Hepatocyte (in vitro differentiated cells): ENCODE measurements at regions not wholly inside any gene's neighbourhood (a gene's known extent, or its start where the extent isn't known, plus 50 kb on each side); places are given as distances from the start of the nearest gene placed in this dataset.

ENCODE experiments used
- DNase-seq: peaks from one replicate; pipeline ENCODE4 v3.0.0-alpha.2; 2016; ENCODE audit warnings: low spot score
- H2AFZ ChIP-seq: fragments of 200-600 bp; sonication (generic); 2 replicates; pipeline ENCODE4 v1.6.0; 2016; ENCODE audit warnings: antibody characterized with exemption, mild to moderate bottlenecking
- H3K27ac ChIP-seq: fragments of 200-600 bp; sonication (generic); 2 replicates; pipeline ENCODE4 v1.5.1; 2016; ENCODE audit warnings: mild to moderate bottlenecking
- H3K27me3 ChIP-seq: fragments of 200-600 bp; sonication (generic); 2 replicates; pipeline ENCODE4 v1.6.1; 2016
- H3K36me3 ChIP-seq: fragments of 200-600 bp; sonication (generic); replicated peaks from 2 replicates; pipeline ENCODE4 v1.5.1; 2016; ENCODE audit warnings: low read depth; ENCODE audit not compliant: insufficient read depth
- H3K4me1 ChIP-seq: fragments of 200-600 bp; sonication (generic); 2 replicates; pipeline ENCODE4 v1.5.1; 2016; ENCODE audit warnings: mild to moderate bottlenecking, moderate library complexity; ENCODE audit not compliant: insufficient read depth
- H3K4me2 ChIP-seq: fragments of 200-600 bp; sonication (generic); 2 replicates; pipeline ENCODE4 v1.6.0; 2016
- H3K4me3 ChIP-seq: fragments of 200-600 bp; sonication (generic); 2 replicates; pipeline ENCODE4 v1.5.1; 2016; ENCODE audit warnings: mild to moderate bottlenecking
- H3K79me2 ChIP-seq: fragments of 200-600 bp; sonication (generic); 2 replicates; pipeline ENCODE4 v1.6.0; 2017; ENCODE audit warnings: mild to moderate bottlenecking
- H3K9me2 ChIP-seq: fragments of 200-600 bp; sonication (generic); replicated peaks from 2 replicates; pipeline ENCODE4 v1.6.0; 2017; ENCODE audit warnings: mild to moderate bottlenecking; ENCODE audit not compliant: insufficient read depth
- H3K9me3 ChIP-seq: fragments of 200-600 bp; sonication (generic); 2 replicates; pipeline ENCODE4 v1.5.1; 2016; ENCODE audit warnings: low read depth, mild to moderate bottlenecking
- H4K20me1 ChIP-seq: fragments of 200-600 bp; sonication (generic); 2 replicates; pipeline ENCODE4 v1.6.0; 2016; ENCODE audit warnings: mild to moderate bottlenecking; ENCODE audit not compliant: insufficient read depth, poor library complexity, severe bottlenecking
- CTCF ChIP-seq: fragments of 200-600 bp; sonication (generic); IDR thresholded peaks from 2 replicates; pipeline ENCODE4 v1.5.1; 2016; ENCODE audit warnings: antibody characterized with exemption, mild to moderate bottlenecking; ENCODE audit not compliant: poor library complexity
- EZH2 ChIP-seq: fragments of 200-600 bp; sonication (generic); IDR thresholded peaks from 2 replicates; pipeline ENCODE4 v1.6.1; 2016; ENCODE audit warnings: antibody characterized with exemption, mild to moderate bottlenecking, borderline replicate concordance
- EZH2phosphoT487 ChIP-seq: fragments of 200-600 bp; sonication (generic); IDR thresholded peaks from one replicate; pipeline ENCODE4 v1.6.1; 2018; ENCODE audit warnings: antibody characterized with exemption, mild to moderate bottlenecking, low read depth, moderate library complexity; ENCODE audit not compliant: unreplicated experiment, severe bottlenecking
- WGBS: methylation state at CpG from one replicate; pipeline ENCODE4 v1.1.6; 2016; ENCODE audit warnings: low lambda C conversion rate; ENCODE audit errors: missing lambda C conversion rate; 5-methylcytosine and 5-hydroxymethylcytosine counted together

- Histone ChIP-seq H3K4me1 (no peaks in the 10 kb centered on the region), H4K20me1 (no peaks in the 10 kb centered on the region), H3K36me3 (no peaks in the 10 kb centered on the region), H3K79me2 (no peaks in the 10 kb centered on the region), H3K27ac (no peak overlapping the region), H2AFZ (no peak overlapping the region), H3K9me2 (no peaks in the 10 kb centered on the region), H3K27me3 (peaks cover 5% of the 10 kb centered on the region), H3K4me2 (no peak overlapping the region), H3K9me3 (no peaks in the 10 kb centered on the region), H3K4me3 (no peak overlapping the region)
- 55% methylated on average over 3 of the region's 3 CpGs for WGBS
- no peak for DNase-seq
- TF ChIP-seq EZH2 (no peak), CTCF (no peak), EZH2phosphoT487 (no peak)
Measured at GRCh38 chr5:77924081-77924480, 147.9 kb upstream of the TBCA start.

- H3K4me3 ChIP-seq: no peak overlapping the region
- H3K27me3 ChIP-seq: peaks cover 5% of the 10 kb centered on the region
- DNase-seq: no peak
- no peak for TF ChIP-seq CTCF
- TF ChIP-seq EZH2phosphoT487: no peak
- TF ChIP-seq EZH2: no peak
- H3K36me3 ChIP-seq: no peaks in the 10 kb centered on the region
- no peak overlapping the region for H2AFZ ChIP-seq
- H3K9me2 ChIP-seq: no peaks in the 10 kb centered on the region
- no peaks in the 10 kb centered on the region for H4K20me1 ChIP-seq
- WGBS: 88% methylated on average over 4 of the region's 4 CpGs
- no peaks in the 10 kb centered on the region for H3K4me1 ChIP-seq
- H3K27ac ChIP-seq: no peak overlapping the region
- H3K4me2 ChIP-seq: no peak overlapping the region
- no peaks in the 10 kb centered on the region for H3K9me3 ChIP-seq
- no peaks in the 10 kb centered on the region for H3K79me2 ChIP-seq
Measured at GRCh38 chr5:77923666-77924065, 147.5 kb upstream of the TBCA start.

GRCh38 chr5:77921094-77921768 lies 145.1 kb upstream of the TBCA start:
- no peaks in the 10 kb centered on the region for H3K36me3 ChIP-seq
- no peak overlapping the region for H2AFZ ChIP-seq
- H3K9me3 ChIP-seq: no peaks in the 10 kb centered on the region
- 92% methylated on average over 4 of the region's 4 CpGs for WGBS
- no peaks in the 10 kb centered on the region for H4K20me1 ChIP-seq
- TF ChIP-seq CTCF (no peak), EZH2 (no peak), EZH2phosphoT487 (no peak)
- H3K27ac ChIP-seq: no peak overlapping the region
- H3K4me1 ChIP-seq: no peaks in the 10 kb centered on the region
- no peaks in the 10 kb centered on the region for H3K27me3 ChIP-seq
- no peaks in the 10 kb centered on the region for H3K9me2 ChIP-seq
- no peak overlapping the region for H3K4me2 ChIP-seq
- no peaks in the 10 kb centered on the region for H3K79me2 ChIP-seq
- no peak overlapping the region for H3K4me3 ChIP-seq
- DNase-seq: no peak
